SH-SY5Y (cell line): ENCODE measurements at regions not wholly inside any gene's neighbourhood (a gene's known extent, or its start where the extent isn't known, plus 50 kb on each side); places are given as distances from the start of the nearest gene placed in this dataset.

Experiments
- GATA2 ChIP-seq: IDR thresholded peaks from 2 replicates; pipeline ENCODE4 v1.6.1; 2011; ENCODE audit warnings: mild to moderate bottlenecking, low read depth, low read length
- GATA3 ChIP-seq: IDR thresholded peaks from 2 replicates; pipeline ENCODE4 v1.6.1; 2011; ENCODE audit warnings: low read depth, mild to moderate bottlenecking, low read length, moderate library complexity

- no peak for TF ChIP-seq GATA2
- no peak for TF ChIP-seq GATA3
Observed at GRCh38 chr10:107502229-107502985, 337.9 kb upstream of the SORCS1 start.
